H9 (cell line): ENCODE measurements at regions not wholly inside any gene's neighbourhood (a gene's known extent, or its start where the extent isn't known, plus 50 kb on each side); places are given as distances from the start of the nearest gene placed in this dataset.

Source experiments
- DNase-seq: peaks from one replicate; pipeline ENCODE4 v3.0.0-alpha.2; 2017
- H2AFZ ChIP-seq: one replicate; pipeline ENCODE4 v1.6.1; 2013; ENCODE audit warnings: mild to moderate bottlenecking, low read length, control low read depth, moderate library complexity
- H2AK5ac ChIP-seq: 2 replicates; pipeline ENCODE4 v1.6.1; 2013; ENCODE audit warnings: low read length, control low read depth, mixed read lengths; ENCODE audit not compliant: insufficient read length
- H2BK120ac ChIP-seq: one replicate; pipeline ENCODE4 v1.6.1; 2013; ENCODE audit warnings: low read depth, mild to moderate bottlenecking, low read length, control low read depth, inconsistent platforms; ENCODE audit not compliant: poor library complexity, severe bottlenecking
- H2BK12ac ChIP-seq: 2 replicates; pipeline ENCODE4 v1.6.1; 2013; ENCODE audit warnings: low read length, control low read depth, mixed read lengths, low read depth; ENCODE audit not compliant: insufficient read length
- H2BK15ac ChIP-seq: 2 replicates; pipeline ENCODE4 v1.6.1; 2013; ENCODE audit warnings: low read depth, low read length, control low read depth
- H2BK20ac ChIP-seq: one replicate; pipeline ENCODE4 v1.6.1; 2013; ENCODE audit warnings: low read depth, mild to moderate bottlenecking, low read length, control low read depth, inconsistent platforms; ENCODE audit not compliant: poor library complexity, severe bottlenecking
- H2BK5ac ChIP-seq: 2 replicates; pipeline ENCODE4 v1.6.1; 2013; ENCODE audit warnings: low read length, control low read depth, mixed read lengths; ENCODE audit not compliant: insufficient read length
- H3K14ac ChIP-seq: 2 replicates; pipeline ENCODE4 v1.6.1; 2013; ENCODE audit warnings: low read length, control low read depth; ENCODE audit not compliant: insufficient read depth
- H3K18ac ChIP-seq: 2 replicates; pipeline ENCODE4 v1.6.1; 2013; ENCODE audit warnings: low read depth, mild to moderate bottlenecking, mixed read lengths, low read length, control low read depth; ENCODE audit not compliant: insufficient read length
- H3K23ac ChIP-seq: 2 replicates; pipeline ENCODE4 v1.6.1; 2013; ENCODE audit warnings: low read length, control low read depth, mixed read lengths, low read depth; ENCODE audit not compliant: insufficient read length
- H3K23me2 ChIP-seq: 2 replicates; pipeline ENCODE4 v1.6.1; 2013; ENCODE audit warnings: low read depth, mild to moderate bottlenecking, mixed read lengths, low read length, control low read depth; ENCODE audit not compliant: insufficient read length, poor library complexity, severe bottlenecking
- H3K27ac ChIP-seq: 2 replicates; pipeline ENCODE4 v1.5.1; 2013; ENCODE audit warnings: low read length, control low read depth, mixed read lengths, low read depth; ENCODE audit not compliant: insufficient read length
- H3K27me3 ChIP-seq: 2 replicates; pipeline ENCODE4 v1.6.1; 2013; ENCODE audit warnings: low read length, control low read depth, inconsistent platforms; ENCODE audit not compliant: insufficient read depth
- H3K4ac ChIP-seq: 2 replicates; pipeline ENCODE4 v1.6.1; 2013; ENCODE audit warnings: low read depth, mild to moderate bottlenecking, control low read depth, inconsistent platforms, low read length, moderate library complexity
- H3K4me1 ChIP-seq: 2 replicates; pipeline ENCODE4 v1.6.1; 2013; ENCODE audit warnings: low read length, control low read depth, inconsistent platforms; ENCODE audit not compliant: insufficient read depth
- H3K4me2 ChIP-seq: 2 replicates; pipeline ENCODE4 v1.6.1; 2013; ENCODE audit warnings: low read length, control low read depth, mixed read lengths; ENCODE audit not compliant: insufficient read length, insufficient read depth
- H3K56ac ChIP-seq: 2 replicates; pipeline ENCODE4 v1.6.1; 2013; ENCODE audit warnings: low read depth, mild to moderate bottlenecking, mixed read lengths, low read length, control low read depth; ENCODE audit not compliant: insufficient read length
- H3K79me1 ChIP-seq: 2 replicates; pipeline ENCODE4 v1.6.1; 2013; ENCODE audit warnings: low read depth, mild to moderate bottlenecking, moderate library complexity, low read length, control low read depth, inconsistent platforms; ENCODE audit not compliant: insufficient read depth, poor library complexity, severe bottlenecking
- H3K79me2 ChIP-seq: 2 replicates; pipeline ENCODE4 v1.6.1; 2013; ENCODE audit warnings: low read length, control low read depth, inconsistent platforms; ENCODE audit not compliant: insufficient read depth
- H3K9ac ChIP-seq: 2 replicates; pipeline ENCODE4 v1.6.1; 2013; ENCODE audit warnings: low read length, control low read depth, mixed read lengths; ENCODE audit not compliant: insufficient read length; ENCODE audit errors: extremely low read depth
- H3K9me3 ChIP-seq: one replicate; pipeline ENCODE4 v1.6.1; 2013; ENCODE audit warnings: low read depth, low read length, inconsistent platforms; ENCODE audit not compliant: control insufficient read depth
- H3T11ph ChIP-seq: one replicate; pipeline ENCODE4 v1.6.1; 2013; ENCODE audit warnings: mild to moderate bottlenecking, low read length, control low read depth, inconsistent platforms
- H4K20me1 ChIP-seq: one replicate; pipeline ENCODE4 v1.6.1; 2013; ENCODE audit not compliant: control insufficient read depth, insufficient read length, insufficient read depth
- H4K5ac ChIP-seq: 2 replicates; pipeline ENCODE4 v1.6.1; 2013; ENCODE audit warnings: low read depth, mild to moderate bottlenecking, mixed read lengths, low read length, control low read depth; ENCODE audit not compliant: insufficient read length
- H4K8ac ChIP-seq: replicated peaks from 2 replicates; pipeline ENCODE4 v1.6.1; 2013; ENCODE audit warnings: low read length, control low read depth, mixed read lengths, low read depth; ENCODE audit not compliant: insufficient read length
- H4K91ac ChIP-seq: 2 replicates; pipeline ENCODE4 v1.6.1; 2013; ENCODE audit warnings: low read depth, mild to moderate bottlenecking, moderate library complexity, mixed read lengths, low read length, control low read depth; ENCODE audit not compliant: insufficient read length
- H3K27ac Mint-ChIP-seq, 3 experiments: 2 replicates in 2 of 3; 3 replicates in 1 of 3; pipeline ENCODE4 v1.8.0; 2020 to 2021; ENCODE audit warnings: mixed read lengths in 3 of 3, mild to moderate bottlenecking in 1 of 3, moderate library complexity in 1 of 3
- H3K27me3 Mint-ChIP-seq: 2 replicates; pipeline ENCODE4 v1.8.0; 2021; ENCODE audit warnings: low read depth, mild to moderate bottlenecking, moderate library complexity, mixed read lengths
- H3K36me3 Mint-ChIP-seq, 3 experiments: 2 replicates in 2 of 3; 3 replicates in 1 of 3; pipeline ENCODE4 v1.8.0; 2020 to 2021; ENCODE audit warnings: low read depth in 3 of 3, mixed read lengths in 3 of 3; ENCODE audit not compliant: insufficient read depth in 1 of 3
- H3K4me1 Mint-ChIP-seq, 2 experiments: 2 replicates each; pipeline ENCODE4 v1.8.0; 2020; ENCODE audit warnings: mixed read lengths in 2 of 2
- H3K4me3 Mint-ChIP-seq, 2 experiments: 2 replicates in 1 of 2; 3 replicates in 1 of 2; pipeline ENCODE4 v1.8.0; 2020 to 2021; ENCODE audit warnings: mild to moderate bottlenecking in 2 of 2, mixed read lengths in 2 of 2, moderate library complexity in 1 of 2
- H3K9me3 Mint-ChIP-seq, 2 experiments: 2 replicates in 1 of 2; 3 replicates in 1 of 2; pipeline ENCODE4 v1.8.0; 2020; ENCODE audit warnings: mild to moderate bottlenecking in 2 of 2, mixed read lengths in 2 of 2, moderate library complexity in 1 of 2
- WGBS: extraction: QIAGEN DNeasy Blood & Tissue Kit; methylation state at CpG from one replicate; pipeline ENCODE4 v1.1.7; 2013; ENCODE audit warnings: missing lambda C conversion rate, low lambda C conversion rate, mixed read lengths; ENCODE audit not compliant: insufficient read length; ENCODE audit errors: extremely low coverage; 5-methylcytosine and 5-hydroxymethylcytosine counted together
- TF ChIP-seq, protein P1 (sequence below): fragments of 200-600 bp; sonication (generic); conservative IDR thresholded peaks from 3 replicates; pipeline ENCODE4 v1.8.0; 2021; ENCODE audit warnings: antibody characterized with exemption, mild to moderate bottlenecking

DNA sequence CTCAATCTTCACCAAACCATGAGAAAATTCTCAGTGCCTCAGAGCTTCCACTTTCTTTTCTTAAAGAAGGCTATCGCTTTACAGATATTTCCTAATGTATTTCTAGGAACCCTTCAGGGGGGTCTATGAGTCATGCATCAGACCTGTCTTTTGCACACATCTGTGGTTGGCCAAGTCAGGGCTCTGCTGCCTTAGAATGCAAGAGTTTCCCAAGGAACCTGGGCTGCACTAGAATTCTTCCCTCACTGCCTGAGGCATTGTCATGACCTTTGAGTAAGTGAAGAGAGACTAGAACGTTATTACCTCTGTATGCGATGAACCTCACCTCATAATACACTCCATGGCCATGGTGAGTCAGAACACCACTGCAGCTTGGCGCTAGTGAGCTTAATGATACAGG is 365.0 kb upstream of the ID4 start:
- no peaks in the 10 kb centered on the region for H3K79me1 ChIP-seq
- no peak overlapping the region for H4K5ac ChIP-seq
- Mint-ChIP-seq H3K9me3 (peaks cover 14 to 24% of the 10 kb centered on the region in 2 experiments), H3K27ac (no peak overlapping the region), H3K4me1 (no peaks in the 10 kb centered on the region), H3K36me3 (peaks cover 8 to 24% (median 16%) of the 10 kb centered on the region in 3 experiments), H3K4me3 (no peak overlapping the region), H3K27me3 (no peaks in the 10 kb centered on the region)
- H2AFZ ChIP-seq, result no peak overlapping the region
- H3K23me2 ChIP-seq, result no peaks in the 10 kb centered on the region
- no peaks in the 10 kb centered on the region for H3K79me2 ChIP-seq
- H3K27me3 ChIP-seq, result no peaks in the 10 kb centered on the region
- no peak overlapping the region for H3K4ac ChIP-seq
- H3K56ac ChIP-seq, result no peak overlapping the region
- H3K18ac ChIP-seq, result no peak overlapping the region
- no peak overlapping the region for H4K8ac ChIP-seq
- no peaks in the 10 kb centered on the region for H3K9me3 ChIP-seq
- H3K27ac ChIP-seq, result no peak overlapping the region
- H2BK15ac ChIP-seq, result no peak overlapping the region
- DNase-seq, result no peak
- TF ChIP-seq, protein P1, sequence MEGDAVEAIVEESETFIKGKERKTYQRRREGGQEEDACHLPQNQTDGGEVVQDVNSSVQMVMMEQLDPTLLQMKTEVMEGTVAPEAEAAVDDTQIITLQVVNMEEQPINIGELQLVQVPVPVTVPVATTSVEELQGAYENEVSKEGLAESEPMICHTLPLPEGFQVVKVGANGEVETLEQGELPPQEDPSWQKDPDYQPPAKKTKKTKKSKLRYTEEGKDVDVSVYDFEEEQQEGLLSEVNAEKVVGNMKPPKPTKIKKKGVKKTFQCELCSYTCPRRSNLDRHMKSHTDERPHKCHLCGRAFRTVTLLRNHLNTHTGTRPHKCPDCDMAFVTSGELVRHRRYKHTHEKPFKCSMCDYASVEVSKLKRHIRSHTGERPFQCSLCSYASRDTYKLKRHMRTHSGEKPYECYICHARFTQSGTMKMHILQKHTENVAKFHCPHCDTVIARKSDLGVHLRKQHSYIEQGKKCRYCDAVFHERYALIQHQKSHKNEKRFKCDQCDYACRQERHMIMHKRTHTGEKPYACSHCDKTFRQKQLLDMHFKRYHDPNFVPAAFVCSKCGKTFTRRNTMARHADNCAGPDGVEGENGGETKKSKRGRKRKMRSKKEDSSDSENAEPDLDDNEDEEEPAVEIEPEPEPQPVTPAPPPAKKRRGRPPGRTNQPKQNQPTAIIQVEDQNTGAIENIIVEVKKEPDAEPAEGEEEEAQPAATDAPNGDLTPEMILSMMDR, result no peak
- H2AK5ac ChIP-seq, result no peak overlapping the region
- no peak overlapping the region for H2BK12ac ChIP-seq
- no peak overlapping the region for H2BK20ac ChIP-seq
- H3T11ph ChIP-seq, result no peak overlapping the region
- H4K91ac ChIP-seq, result no peak overlapping the region
- WGBS, result no CpG with 5 or more reads among the region's 4 CpGs
- H2BK120ac ChIP-seq, result no peak overlapping the region
- H3K4me1 ChIP-seq, result no peaks in the 10 kb centered on the region
- H3K4me2 ChIP-seq, result no peak overlapping the region
- H2BK5ac ChIP-seq, result no peak overlapping the region
- no peak overlapping the region for H3K23ac ChIP-seq
- no peak overlapping the region for H3K14ac ChIP-seq
- no peak overlapping the region for H3K9ac ChIP-seq
- H4K20me1 ChIP-seq, result no peaks in the 10 kb centered on the region
